Esophagus muscularis mucosa (tissue), 4 donors: ENCODE measurements at regions not wholly inside any gene's neighbourhood (a gene's known extent, or its start where the extent isn't known, plus 50 kb on each side); places are given as distances from the start of the nearest gene placed in this dataset.
"Not testable (repeated sequence)": the region's sequence is repeated elsewhere in the genome, so short reads cannot be mapped to it uniquely, and the experiment has no call there.

Source experiments
- DNase-seq: peaks from one replicate; pipeline ENCODE4 v3.0.0-alpha.2; 2017; ENCODE audit errors: extremely low spot score
- H3K27ac ChIP-seq, 4 donors: fragments of 200-600 bp; sonication (generic); replicated peaks in 1 of 4; 1 replicate in 3 of 4; 2 replicates in 1 of 4; pipeline ENCODE4 v1.5.1; 2016 to 2019; ENCODE audit warnings: mild to moderate bottlenecking in 1 of 4
- H3K27me3 ChIP-seq, 4 donors: fragments of 200-600 bp; sonication (generic); one replicate each; pipeline versions ENCODE4 v1.5.1 to v1.6.0; 2016 to 2019
- H3K36me3 ChIP-seq, 4 donors: fragments of 200-600 bp; sonication (generic); one replicate each; pipeline ENCODE4 v1.5.1; 2016 to 2019
- H3K4me1 ChIP-seq, 4 donors: fragments of 200-600 bp; sonication (generic); one replicate each; pipeline ENCODE4 v1.5.1; 2016 to 2019
- H3K4me3 ChIP-seq, 4 donors: fragments of 200-600 bp; sonication (generic); 1 replicate in 2 of 4; 2 replicates in 2 of 4; pipeline ENCODE4 v1.5.1; 2016 to 2019; ENCODE audit warnings: mild to moderate bottlenecking in 4 of 4, moderate library complexity in 1 of 4
- H3K9me3 ChIP-seq, 4 donors: fragments of 200-600 bp; sonication (generic); 1 replicate in 3 of 4; 2 replicates in 1 of 4; pipeline ENCODE4 v1.5.1; 2016 to 2019
- CTCF ChIP-seq, 3 experiments: fragments of 200-600 bp in 2 of 3; fragments of 450-650 bp in 1 of 3; sonication (generic) in 2 of 3; IDR thresholded peaks; one replicate each; pipeline ENCODE4 v1.5.1; 2017 to 2019; ENCODE audit warnings: antibody characterized with exemption in 3 of 3, mild to moderate bottlenecking in 2 of 3, moderate library complexity in 1 of 3
- EP300 ChIP-seq: sonication (generic); formaldehyde crosslinking; IDR thresholded peaks from one replicate; pipeline ENCODE4 v1.6.1; 2017; ENCODE audit warnings: antibody characterized with exemption
- POLR2A ChIP-seq: fragments of 450-650 bp; IDR thresholded peaks from one replicate; pipeline ENCODE4 v1.6.1; 2017; ENCODE audit warnings: antibody characterized with exemption, moderate library complexity, mild to moderate bottlenecking, low read depth
- POLR2AphosphoS5 ChIP-seq, 2 donors: sonication (generic); formaldehyde crosslinking; IDR thresholded peaks; one replicate each; pipeline ENCODE4 v1.6.1; 2017; ENCODE audit warnings: antibody characterized with exemption in 2 of 2
- WGBS: methylation state at CpG from one replicate; pipeline ENCODE4 v1.1.5; 2018; 5-methylcytosine and 5-hydroxymethylcytosine counted together
- intact Hi-C: fragments of 100-400 bp; cut with DNase I; formaldehyde crosslinking; loops from one replicate; pipeline ENCODE4 v1.15.1; 2023

GRCh38 chr15:95202569-95203349 lies 971.4 kb downstream of the MCTP2 start:
- TF ChIP-seq EP300 (no peak), POLR2AphosphoS5 (IDR thresholded peaks at IDR 0.05) (no peak), POLR2A (no peak), CTCF (IDR thresholded peaks at IDR 0.05) (no peak)
- Histone ChIP-seq H3K36me3 (no peaks in the 10 kb centered on the region), H3K27ac (no peak overlapping the region), H3K27me3 (no peaks in the 10 kb centered on the region), H3K4me3 (no peak overlapping the region), H3K9me3 (peaks cover 0 to 18% (median 2%) of the 10 kb centered on the region in 4 donors), H3K4me1 (no peaks in the 10 kb centered on the region)
- intact Hi-C loops, result no loop called here
- DNase-seq, result no peak
- 93% methylated on average over 4 of the region's 6 CpGs for WGBS

GRCh38 chr15:95205077-95205476 lies 973.7 kb downstream of the MCTP2 start:
- TF ChIP-seq EP300 (no peak), POLR2A (no peak), CTCF (IDR thresholded peaks at IDR 0.05) (no peak), POLR2AphosphoS5 (IDR thresholded peaks at IDR 0.05) (no peak)
- Histone ChIP-seq H3K27ac (no peak overlapping the region), H3K36me3 (no peaks in the 10 kb centered on the region), H3K9me3 (peaks cover 0 to 16% (median 2%) of the 10 kb centered on the region in 4 donors), H3K4me3 (no peak overlapping the region), H3K27me3 (no peaks in the 10 kb centered on the region), H3K4me1 (no peaks in the 10 kb centered on the region)
- intact Hi-C loops, result no loop called here
- DNase-seq, result no peak

GRCh38 chr15:95205830-95206229 lies 974.5 kb downstream of the MCTP2 start:
- DNase-seq, H3K36me3 ChIP-seq, H3K4me3 ChIP-seq, H3K27me3 ChIP-seq, H3K4me1 ChIP-seq, intact Hi-C loops, H3K27ac ChIP-seq: not testable (repeated sequence)
- WGBS, result 87% methylated on average over 3 of the region's 3 CpGs
- peaks cover 0 to 11% (median 2%) of the 10 kb centered on the region in 4 donors for H3K9me3 ChIP-seq

GRCh38 chr15:95208071-95208470 lies 976.7 kb downstream of the MCTP2 start:
- H3K4me1 ChIP-seq, result no peaks in the 10 kb centered on the region
- TF ChIP-seq EP300, result no peak
- no peak for TF ChIP-seq POLR2A
- no peak for TF ChIP-seq CTCF (IDR thresholded peaks at IDR 0.05)
- TF ChIP-seq POLR2AphosphoS5 (IDR thresholded peaks at IDR 0.05), result no peak
- no peak overlapping the region for H3K27ac ChIP-seq
- WGBS, result 88% methylated on average over 4 of the region's 4 CpGs
- DNase-seq, result no peak
- no peak overlapping the region for H3K4me3 ChIP-seq
- no peaks in the 10 kb centered on the region for H3K27me3 ChIP-seq
- H3K9me3 ChIP-seq, result peaks cover 0 to 4% (median 0%) of the 10 kb centered on the region in 4 donors
- H3K36me3 ChIP-seq, result no peaks in the 10 kb centered on the region
- intact Hi-C loops, result no loop called here

GRCh38 chr15:95208988-95209387 lies 977.6 kb downstream of the MCTP2 start:
- TF ChIP-seq CTCF (IDR thresholded peaks at IDR 0.05) (no peak), POLR2AphosphoS5 (IDR thresholded peaks at IDR 0.05) (no peak), EP300 (no peak), POLR2A (no peak)
- Histone ChIP-seq H3K27me3 (no peaks in the 10 kb centered on the region), H3K9me3 (peaks cover 0 to 4% (median 0%) of the 10 kb centered on the region in 4 donors), H3K27ac (no peak overlapping the region), H3K4me3 (no peak overlapping the region), H3K36me3 (no peaks in the 10 kb centered on the region), H3K4me1 (no peaks in the 10 kb centered on the region)
- intact Hi-C loops, result no loop called here
- no peak for DNase-seq
